NOMO-1 treated with DMSO at 0.1 percent for 48 hours (cell line): ENCODE measurements at regions not wholly inside any gene's neighbourhood (a gene's known extent, or its start where the extent isn't known, plus 50 kb on each side); places are given as distances from the start of the nearest gene placed in this dataset.
A peak's percentile ranks its signal among the peaks of the same experiment; 100 is the strongest.

Experiments used
- DNase-seq: peaks from one replicate; lab custom pipeline; 2025; ENCODE audit not compliant: unreplicated experiment; lab: John Stamatoyannopoulos, UW

DNA sequence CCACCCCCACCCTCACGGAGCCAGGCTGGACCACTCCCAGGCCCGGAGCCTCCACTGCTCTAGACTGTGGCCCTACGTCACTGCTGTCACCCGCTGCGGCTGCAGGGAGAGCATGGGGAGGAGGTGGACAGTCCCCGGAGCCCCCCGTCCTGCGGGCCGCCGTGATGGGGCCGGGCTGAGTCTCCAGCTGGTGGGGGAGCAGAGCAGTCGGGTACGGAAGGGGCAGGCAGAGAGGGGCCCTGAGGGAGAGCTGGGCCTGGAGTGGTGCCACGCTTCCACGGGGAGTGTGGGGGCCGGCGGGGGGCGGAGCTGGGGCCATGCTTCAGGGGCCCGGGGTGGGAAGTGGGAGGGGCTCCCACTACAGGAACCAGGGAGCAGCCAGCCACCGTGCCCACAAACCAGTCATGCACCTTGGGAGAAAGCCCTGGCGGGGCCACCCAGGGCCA, 98.9 kb upstream of the KCNK1 start:
- no peak for DNase-seq

DNA sequence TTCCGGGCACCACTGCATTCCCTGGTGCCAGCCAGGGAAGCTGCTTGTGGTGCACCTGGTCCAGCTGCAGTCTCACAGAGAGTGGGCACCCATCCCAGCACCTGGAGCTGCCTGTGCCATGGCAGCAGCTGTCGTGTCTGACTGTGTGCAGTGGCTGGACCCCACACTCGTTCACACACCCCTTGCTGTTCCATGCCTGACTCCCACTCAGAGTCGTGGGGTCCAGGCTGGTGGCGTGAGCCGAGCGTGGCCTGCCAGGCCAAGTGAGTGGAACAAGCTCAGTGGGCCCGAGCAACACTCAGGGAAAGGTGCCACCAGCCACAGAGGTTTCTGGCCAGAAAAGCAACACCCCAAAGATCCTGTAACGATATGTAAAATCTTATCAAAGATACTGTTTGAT, 97.2 kb upstream of the KCNK1 start:
- DNase-seq, result no peak

DNA sequence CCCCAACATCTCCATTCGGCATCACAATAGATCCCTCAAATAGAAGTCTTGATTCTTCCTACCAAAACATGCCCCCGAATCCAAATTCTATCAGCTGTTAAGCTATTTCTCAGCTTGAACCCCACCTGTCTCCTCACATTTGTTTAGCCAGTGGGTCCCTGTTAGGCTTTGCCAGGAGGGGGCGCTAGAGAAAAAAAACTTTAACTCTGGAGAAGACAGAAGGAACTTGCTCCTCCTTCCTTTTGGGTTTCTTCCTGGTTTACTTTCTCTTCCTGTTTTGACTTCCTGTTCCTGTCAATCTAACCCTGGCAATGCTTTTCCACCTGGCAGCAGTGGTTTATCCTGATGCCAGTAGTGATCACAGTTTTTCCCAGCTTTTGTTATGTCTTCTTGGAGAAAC, 95.6 kb upstream of the KCNK1 start:
- DNase-seq, result peak; percentile 58

DNA sequence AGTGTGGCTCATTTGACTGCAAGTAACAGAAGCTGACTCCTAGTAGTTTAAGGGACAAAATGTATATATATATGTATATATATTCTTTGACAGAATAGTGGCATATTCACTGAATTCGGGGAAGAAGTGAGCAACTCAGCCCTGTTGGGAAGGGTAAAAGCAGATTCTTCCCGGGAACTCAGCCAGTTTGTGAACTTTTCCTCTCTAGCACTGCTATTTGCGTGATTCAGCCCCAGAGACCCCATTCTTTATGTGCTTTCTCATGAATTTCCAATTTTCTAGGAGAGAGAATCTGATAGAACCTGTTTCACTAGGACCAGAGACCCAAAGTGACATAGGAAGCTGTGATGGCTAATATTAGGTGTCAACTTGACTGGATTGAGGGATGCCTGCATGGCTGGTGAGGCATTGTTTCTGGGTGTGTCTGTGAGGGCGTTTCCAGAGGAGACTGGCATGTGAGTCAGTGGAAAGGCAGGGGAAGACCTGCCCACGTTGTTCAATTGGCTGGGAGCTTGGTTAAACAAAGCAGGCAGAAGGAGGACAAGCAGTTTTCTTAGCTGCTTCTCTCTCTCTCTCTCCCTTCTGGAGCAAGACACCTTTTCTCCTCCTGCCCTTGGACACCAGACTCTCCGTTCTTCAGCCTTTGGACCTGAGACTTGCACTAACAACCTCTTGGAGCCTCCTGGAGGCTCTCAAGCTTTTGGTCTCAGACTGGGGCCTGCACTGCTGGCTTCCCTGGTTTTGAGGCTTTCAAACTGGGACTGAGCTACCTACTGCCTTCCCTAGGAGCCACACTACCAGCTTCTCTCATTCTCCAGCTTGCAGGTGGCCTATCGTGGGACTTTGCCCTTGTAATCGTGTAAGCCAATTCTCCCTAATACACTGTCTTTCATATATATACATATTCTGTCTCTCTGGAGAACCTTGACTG, 93.4 kb upstream of the KCNK1 start:
- no peak for DNase-seq

DNA sequence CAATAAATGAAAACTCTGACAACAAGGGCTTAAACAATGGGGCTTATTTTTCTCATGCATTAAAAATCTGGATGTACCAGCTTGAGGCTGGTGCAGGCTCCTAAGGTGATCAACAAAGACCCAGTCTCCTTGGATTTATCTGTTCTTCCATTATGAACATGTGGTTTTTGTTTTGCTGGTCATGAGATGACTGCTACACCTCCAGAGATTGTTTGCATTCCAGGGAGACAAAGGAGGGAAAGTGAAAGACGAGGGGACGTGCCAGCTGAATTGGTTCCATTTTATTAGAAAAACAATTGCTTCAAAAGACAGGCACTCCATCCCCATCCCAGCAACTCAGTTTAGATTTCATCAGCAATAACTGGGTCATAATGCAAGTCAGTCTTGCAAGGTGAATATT, 90.9 kb upstream of the KCNK1 start:
- no peak for DNase-seq

DNA sequence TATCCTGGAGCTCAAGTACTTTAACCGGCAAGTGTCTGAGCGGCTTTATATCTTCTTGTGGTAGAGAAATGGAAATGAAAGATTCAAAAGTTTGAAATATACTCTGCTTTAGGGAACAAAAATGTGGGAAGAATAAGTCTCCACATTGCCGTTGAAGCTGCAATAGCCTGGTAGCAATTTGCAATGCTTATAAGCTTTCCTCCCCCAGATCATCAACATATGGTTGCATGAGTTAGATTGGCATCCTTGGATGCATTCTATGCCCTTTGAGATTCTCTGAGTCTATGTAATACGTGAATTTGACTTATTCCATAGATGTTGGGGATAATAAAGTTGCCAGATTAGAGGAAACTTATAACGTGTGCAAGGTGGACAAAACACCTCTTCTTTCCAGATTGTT, 86.1 kb upstream of the KCNK1 start:
- no peak for DNase-seq

DNA sequence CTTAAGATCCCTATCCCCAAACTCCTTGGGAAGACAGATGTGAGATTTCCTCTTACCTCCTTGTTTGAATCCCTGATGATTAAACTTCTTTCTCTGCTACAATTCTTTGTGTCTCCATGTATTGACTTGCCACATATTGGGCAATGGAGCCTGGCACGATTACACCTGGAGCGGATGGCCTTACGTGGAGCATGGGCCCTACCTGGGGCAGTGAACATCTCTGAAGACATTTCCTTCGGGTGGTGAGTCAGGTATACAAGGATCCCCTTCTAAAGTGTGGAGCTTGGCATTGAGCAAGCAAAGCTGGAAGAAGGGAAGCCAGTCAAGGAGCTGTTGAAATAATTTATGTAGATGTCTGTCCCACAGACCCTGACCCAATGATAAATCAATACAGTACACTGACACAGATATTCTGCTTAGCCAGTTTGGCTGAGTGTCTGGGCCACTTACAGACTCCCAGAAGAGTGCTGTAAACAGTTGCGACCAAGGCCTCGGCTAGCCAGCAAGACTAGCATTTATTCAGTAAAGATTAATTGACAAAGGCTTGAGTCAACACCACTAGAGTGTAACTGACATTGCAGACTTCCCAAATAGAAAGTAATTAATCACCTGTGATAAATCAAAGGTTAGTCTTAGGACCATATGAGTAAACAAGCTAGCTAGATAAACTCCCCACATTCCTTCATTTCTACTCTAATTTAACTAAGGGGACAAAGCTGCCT, 83.1 kb upstream of the KCNK1 start:
- DNase-seq, result no peak

DNA sequence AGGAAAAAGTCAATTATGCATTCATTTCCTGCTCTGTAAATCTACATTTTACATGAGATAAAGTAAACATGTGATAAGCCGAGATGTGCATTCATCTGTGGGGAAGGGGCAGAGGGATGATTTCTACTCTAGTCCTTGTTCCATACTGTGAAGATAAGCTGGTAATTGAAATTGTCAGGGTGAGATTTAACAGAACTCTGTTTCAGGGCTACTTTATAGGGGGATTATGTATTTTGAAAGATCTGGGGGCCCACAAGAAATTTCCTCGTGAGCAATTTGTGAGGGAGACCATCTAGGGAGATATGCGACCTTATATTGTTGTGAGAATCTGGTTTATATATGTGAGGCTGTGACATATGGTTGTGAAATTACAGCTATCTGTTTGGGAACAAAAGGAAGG, 73.1 kb upstream of the KCNK1 start:
- no peak for DNase-seq

DNA sequence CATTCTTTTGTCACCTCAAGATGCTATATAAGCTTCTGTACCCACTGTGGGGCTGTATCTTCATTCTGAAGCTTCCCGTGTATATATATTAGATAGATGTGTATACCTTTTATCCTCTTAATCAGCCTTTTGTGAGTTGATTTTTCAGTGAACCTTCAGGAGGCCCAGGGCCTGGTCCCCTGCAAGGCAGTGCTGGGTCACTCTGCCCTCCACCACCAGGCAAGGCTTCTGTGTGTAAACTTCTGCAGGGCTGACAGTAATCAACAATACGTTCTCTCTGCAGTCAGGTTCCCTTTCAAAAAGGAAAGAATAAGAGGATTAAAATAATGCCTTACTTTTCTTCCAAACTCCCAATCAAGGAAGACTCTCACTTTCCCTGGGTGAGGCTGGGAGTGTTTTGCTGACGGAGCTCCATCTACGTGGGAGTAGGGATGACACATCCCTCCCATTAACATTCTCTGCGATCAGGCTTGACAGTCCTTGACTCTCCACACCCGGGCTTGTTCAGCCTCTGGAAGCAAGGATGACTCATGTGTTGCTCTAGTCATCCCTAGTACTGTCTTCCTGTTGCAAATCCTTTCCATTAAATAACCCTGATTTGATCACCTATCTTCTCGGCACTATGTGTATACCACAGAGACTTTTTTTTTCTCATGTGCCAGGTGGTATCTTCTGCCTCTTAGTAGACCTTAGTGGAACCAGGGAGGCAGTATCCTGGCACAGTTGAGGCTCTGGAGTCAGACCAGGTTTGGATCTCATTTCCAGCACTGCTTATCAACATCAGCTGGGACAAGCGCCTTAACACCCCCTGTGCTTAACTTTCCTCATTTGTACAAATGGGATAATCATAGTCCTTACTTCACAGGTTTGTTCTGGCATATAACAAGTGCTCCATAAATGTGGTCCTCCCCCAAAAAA, 70.3 kb upstream of the KCNK1 start:
- DNase-seq, result no peak

DNA sequence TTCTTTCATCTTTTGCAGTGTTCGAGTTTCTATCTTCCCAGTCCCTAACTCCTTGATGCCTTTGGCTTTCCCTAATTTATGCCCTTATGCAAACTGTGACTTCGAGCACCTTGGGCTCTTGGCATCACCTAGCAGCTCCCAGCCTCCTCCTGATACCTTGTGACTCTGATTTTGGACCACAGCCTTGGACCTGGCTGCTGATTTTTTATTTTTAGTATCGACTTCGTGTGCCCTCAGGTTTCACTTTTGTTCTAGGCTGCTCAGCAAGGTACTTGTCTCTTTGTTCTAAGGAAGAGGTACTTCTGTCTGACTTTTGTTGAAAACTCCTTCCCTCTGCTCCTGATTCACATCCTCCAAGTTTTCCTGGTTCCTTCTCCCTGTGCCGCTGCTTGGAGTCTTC, 69.6 kb upstream of the KCNK1 start:
- no peak for DNase-seq

DNA sequence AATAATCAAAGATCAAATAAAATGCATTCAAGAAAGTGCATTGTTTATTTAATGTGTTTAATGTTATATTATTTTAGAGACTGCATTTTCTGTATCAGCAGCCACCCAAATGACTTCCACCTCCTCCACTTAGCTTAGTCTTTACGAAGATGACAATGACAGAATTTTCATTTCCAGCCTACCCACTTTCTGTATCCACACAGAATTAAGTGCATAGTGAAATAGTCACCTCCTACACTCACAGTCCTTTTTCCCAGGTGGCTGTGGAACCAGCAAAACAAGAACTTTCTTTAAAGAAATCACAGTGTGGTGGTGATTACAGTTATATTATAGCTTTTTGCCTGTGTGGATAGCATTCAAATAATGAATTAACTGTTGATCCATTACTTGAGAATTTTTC, 66.2 kb upstream of the KCNK1 start:
- DNase-seq, result no peak

DNA sequence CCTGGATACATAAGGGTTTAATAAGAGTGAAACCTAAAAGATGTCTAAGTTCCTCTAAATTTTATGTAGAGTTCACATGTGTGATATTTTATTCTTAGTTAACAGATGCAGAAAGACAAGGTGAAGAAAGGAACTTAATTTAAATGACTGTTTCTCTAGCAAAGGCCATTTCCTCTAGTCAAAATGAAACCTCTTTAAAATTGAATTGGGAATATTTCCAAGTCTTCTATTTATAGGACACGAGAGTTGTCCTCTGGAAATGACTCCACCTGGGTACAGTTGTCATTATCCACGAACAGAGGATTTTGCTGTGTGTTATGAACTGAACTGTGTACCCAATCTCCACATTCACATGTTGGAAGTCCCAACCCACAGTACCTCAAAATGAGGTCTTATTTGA, 64.5 kb upstream of the KCNK1 start:
- DNase-seq, result no peak

DNA sequence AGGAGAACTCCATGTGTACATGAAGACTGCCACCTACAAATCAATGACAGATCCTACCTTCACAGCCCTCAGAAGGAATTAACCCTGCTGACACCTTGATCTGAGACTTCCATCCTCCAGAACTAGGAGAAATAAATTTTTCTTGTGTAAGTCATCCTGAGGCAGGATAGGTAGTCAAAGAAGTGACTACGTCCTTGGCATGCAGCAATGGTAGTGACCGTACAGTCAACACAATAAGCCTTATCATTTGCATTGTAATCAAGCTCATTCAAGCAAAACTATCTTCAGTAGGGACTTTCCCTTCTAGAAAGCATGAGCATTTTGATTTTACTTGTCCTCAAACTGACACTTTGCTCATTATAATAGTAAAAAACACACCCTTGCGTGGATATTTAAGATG, 64.0 kb upstream of the KCNK1 start:
- no peak for DNase-seq

DNA sequence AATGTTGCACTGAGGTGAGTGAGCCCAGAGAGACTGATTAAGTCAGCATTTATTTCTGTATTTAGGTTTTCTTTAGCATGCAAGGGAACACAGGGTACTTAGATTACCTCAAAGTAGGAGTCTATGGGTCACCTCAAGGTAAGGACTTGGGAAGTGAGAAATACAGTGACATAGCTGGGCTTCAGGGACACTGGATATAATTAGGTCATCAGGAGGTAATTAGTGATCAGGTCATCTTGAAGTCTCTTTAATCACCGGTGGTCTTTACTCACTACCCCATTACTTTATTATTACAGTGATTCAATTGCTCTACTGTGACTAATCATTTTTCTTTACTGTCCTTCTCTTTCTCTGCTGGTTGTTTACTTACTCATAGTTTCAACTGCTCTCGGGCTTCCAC, 59.9 kb upstream of the KCNK1 start:
- no peak for DNase-seq

DNA sequence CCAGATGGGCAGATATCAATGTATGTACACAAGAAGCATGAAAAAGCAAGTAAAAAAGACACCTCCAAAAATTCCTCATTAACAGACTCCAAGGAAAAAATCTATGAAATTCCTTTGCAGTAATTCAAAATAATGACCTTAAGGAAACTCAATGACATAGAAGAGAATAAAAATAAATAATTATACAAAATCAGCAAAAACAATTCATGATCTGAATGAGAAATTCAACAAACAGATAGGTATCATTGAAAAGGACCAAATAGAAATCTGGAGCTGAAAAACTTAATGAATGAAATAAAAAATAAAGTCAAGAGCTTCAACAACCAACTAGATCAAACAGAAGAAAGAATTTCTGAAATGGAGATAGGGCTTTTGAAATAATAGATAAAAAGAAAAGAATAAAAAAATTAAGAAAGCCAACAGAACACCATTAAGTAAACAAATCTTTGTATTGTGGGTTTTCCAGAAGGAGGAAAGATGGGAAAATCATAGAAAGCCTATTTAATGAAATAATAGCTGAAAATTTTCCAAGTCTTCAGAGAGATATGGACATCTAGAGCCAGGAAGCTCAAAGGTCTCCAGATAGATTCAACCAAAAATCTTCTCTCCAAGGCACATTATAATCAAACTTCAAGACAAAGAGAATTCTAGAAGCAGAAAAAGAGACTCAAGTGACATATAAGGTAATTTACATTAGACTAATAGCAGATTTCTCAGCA, 52.0 kb upstream of the KCNK1 start:
- DNase-seq, result no peak
